Fibroblast of skin of right quadriceps (primary cell): ENCODE measurements at regions not wholly inside any gene's neighbourhood (a gene's known extent, or its start where the extent isn't known, plus 50 kb on each side); places are given as distances from the start of the nearest gene placed in this dataset.
A peak's percentile ranks its signal among the peaks of the same experiment; 100 is the strongest.

Experiments used
- DNase-seq: peaks from one replicate; pipeline ENCODE4 v3.0.0-alpha.2; 2013

DNA sequence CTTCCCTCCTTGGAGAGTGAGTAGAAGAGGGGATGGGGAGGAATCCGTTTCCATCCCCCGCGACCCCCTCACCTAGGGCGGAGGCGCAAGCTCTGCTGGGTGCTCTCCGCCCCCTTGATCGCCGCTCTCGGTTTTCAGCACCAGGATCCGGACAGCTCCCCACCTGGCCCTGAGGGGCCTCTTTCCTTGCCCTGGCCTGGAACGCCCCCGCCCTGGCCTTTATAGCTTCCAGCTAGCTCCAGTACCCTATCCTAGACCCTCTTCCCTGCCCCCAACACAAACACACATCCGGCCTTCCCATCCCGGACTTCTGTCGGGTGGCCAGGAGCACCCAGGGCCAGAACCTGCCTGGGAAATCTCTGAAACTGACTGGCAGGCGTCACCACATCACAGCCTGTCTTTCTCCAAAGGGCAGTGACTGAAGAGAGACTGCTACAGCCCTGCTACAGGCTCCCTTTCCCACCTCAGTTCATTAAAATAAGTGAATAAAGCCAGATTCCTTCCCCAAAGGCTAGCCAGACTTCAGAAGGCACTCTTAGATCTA, 72.3 kb upstream of the LEP start:
- DNase-seq = peak; percentile 13

DNA sequence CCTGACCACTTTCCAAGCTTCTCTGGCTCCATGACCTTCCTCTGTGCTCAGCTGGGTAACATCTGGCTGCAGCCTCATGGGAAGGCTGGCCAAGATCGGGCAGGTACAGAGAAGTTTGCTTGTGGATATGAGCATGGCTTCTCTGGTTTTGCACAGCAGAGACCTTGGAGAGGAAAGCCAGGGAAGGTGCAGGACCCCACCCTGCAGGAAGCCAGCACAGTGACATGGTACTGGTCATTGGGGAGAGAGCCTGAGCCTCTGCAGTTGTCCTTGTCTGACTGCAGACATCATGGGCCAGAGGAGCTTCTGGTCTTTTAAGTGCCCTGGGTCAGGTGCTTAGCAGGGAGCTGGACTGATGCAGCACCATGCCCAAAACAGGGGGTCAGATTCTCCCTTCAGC, 70.6 kb upstream of the LEP start:
- DNase-seq = no peak

DNA sequence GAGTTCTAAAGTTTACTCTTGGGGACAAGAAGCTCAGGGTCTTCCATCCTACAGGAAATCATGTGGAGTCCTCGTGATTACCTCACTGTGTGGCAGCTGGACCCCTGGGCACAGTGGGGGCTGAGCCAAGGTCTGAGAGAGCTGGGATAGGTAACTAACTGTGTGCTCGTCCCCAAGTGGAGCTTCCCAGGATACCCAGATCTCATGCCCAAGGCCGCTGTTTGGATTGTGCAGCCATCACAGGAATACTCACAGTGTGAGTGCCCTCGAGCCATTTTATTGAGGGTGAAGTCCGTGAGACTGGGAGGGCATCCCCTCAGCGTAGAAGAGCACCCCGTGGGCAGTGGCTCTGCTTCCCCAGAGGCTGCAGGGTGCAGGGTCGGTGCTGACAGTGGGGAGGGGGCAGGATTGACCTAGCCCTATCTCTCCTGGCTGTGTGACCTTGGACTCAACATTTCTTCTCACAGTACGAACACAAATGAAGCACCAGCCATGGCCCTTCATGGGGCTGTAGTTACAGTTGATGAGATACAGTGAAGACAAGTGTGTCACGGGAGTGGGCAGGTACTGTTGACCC, 69.6 kb upstream of the LEP start:
- DNase-seq = no peak

DNA sequence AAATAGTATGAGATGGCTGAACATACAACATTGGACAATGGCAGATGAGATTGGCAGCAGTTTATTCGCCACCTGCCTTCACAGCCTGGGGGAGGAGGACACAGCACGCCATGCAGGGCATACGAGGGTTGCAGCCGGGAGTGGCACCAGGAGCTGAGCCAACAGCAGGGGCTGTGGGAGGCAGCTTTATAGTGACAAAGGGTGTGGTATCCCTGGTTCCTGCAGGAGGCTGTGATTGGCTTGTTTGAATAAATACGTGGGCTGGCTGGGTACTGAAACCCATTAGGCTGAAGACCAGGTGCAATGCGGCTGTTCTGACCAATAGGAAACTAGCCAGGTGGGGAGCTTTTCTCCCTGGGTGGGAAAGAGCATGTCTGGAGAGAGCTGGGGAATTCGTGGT, 68.9 kb upstream of the LEP start:
- DNase-seq = no peak

DNA sequence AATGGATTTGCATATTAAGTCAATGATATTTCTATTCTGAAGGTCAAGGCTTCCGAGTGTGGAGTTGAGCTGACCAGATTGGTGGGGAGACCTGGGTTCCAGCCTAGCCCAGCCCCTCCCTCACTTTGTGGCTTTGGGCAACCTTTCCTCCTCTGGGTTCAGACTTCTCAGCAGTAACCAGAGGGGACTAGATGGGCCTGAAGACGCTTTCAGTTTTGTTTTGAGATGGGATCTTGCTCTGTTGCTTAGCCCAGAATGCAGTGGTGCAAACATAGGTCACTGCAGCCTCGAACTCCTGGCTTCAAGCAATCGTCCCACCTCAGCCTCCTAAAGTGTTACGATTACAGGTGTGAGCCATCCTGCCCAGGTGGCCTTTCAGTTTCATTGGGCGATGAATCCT, 68.1 kb upstream of the LEP start:
- no peak for DNase-seq

DNA sequence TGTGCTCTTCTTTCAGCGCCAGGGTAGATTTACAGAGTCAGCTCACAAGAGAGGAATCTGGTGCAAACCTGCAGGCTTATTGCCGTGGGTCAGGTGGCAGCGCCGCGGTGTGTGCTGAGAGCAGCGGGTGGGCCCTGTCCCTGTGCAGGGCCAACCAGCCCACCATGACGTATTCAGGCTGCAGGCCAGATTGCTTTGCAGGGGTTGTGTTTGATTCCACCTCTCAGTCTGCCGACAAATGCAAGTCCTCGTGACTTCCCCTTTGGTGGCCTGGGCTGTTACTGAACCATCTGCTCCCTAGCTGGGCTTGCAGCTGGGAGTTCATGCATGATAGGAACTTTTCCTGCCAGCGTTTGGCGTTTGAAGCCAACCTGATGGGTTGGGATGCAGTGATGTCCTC, 66.7 kb upstream of the LEP start:
- no peak for DNase-seq

DNA sequence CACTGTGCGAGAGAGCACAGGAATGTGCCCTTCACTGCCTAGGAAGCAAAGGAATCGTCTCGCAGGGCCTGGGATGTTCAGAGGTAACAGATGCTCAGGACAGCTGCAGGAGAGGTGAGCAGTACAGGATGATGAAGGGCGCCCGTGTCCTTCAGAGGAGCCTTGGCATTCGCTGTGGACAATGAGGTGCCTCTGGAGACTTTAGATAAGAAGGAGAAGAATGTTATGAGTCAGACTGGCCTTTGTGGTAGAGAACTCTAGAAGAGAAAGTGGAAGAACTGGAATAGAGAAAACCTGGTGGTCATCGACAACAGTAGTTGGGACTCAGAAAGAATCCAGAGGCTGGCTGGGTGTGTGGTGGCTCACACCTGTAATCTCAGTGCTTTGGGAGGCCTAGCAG, 64.4 kb upstream of the LEP start:
- no peak for DNase-seq

DNA sequence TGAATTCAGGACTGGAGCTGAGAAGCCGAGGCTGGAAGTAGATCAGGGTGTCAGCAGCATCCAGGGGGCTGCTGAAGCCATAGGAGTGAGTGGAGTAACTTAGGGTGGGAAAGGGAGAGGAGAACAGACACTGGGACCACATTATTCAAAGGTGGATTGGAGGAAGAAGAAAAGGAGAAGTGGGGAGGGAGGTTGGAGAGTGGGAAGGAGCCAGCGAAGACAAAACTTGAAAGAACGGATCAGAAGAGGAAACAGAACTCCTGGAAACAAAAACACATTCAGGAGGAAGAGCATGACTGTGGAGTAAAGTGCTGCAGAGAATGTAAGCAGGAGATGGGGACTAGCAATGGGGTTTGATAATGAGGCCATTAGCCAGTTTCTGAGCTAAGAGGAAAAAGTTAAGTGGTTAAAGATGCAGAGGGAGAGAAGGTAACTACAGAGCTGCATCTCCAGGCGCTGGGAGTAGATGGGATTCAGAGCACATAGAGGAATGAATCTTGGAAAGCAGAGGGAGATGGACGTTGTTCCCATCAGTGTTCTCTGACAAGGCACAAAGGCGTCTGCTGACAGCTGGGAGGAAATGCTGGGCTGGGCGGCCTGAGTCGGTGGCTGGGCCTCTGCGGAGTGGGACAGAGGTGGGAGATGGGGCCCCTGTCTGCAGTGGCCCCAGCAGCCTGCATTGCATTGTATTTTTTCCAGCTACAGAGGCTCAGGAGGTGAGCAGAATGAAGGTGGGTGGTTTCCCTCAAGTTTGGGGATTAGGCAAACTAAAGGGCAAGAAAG, 63.1 kb upstream of the LEP start:
- no peak for DNase-seq

DNA sequence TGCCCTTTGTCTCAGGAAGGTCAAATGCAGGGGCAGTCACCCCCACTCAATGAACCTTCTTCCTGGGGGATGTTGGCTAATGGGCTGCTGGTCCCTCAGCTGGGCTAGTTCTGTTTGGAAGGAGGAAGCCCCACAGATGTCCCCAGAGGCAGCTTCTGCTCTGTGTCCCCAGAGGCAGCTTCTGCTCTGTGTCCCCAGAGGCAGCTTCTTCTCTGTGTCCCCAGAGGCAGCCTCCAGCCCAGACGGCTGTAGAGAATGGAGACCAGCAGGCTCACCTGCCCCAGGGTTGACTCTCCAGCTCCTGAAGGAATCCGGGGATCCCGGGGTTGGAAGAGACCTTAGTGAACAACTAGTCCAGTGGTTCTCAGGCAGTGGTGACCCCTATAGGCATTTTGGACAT, 62.5 kb upstream of the LEP start:
- no peak for DNase-seq

DNA sequence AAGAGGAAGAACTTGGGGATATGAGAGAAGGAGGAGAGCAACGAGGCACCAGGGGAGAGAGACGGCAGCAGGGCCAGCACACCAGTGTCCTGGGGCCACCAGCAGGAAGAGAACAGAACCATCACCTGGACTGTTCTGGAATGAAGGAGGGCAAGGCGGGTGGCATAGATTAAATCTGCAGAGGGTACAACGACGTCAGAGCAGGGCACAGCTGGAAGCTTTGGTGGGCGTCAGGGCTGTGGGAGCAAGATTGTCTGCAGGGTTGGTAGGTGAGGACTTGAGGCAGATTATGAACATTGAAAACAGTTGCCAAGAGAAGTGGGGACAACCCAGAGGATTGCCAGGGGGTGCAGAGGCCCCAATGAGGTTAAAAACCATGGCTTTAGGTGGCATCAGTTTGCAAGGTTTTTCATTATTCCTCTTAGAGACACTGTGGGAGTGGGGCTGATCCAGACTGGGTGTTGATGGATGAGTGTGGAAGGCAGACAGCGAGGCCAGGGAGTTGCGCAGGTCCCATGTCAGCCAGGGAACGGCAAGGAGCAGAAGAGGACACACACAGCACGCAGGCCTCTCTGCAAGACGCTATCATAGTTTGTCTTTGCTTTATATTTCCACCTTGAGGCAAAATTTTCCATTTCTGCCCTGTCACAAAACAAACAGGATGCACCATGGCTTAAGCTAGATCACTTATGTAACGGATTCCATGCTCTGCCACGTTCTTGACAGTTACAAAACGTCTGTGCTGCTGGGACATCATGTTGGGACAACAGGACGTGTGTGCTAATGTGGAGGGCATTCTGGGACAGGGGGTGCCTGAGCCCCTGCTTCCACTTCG, 52.5 kb upstream of the LEP start:
- no peak for DNase-seq

DNA sequence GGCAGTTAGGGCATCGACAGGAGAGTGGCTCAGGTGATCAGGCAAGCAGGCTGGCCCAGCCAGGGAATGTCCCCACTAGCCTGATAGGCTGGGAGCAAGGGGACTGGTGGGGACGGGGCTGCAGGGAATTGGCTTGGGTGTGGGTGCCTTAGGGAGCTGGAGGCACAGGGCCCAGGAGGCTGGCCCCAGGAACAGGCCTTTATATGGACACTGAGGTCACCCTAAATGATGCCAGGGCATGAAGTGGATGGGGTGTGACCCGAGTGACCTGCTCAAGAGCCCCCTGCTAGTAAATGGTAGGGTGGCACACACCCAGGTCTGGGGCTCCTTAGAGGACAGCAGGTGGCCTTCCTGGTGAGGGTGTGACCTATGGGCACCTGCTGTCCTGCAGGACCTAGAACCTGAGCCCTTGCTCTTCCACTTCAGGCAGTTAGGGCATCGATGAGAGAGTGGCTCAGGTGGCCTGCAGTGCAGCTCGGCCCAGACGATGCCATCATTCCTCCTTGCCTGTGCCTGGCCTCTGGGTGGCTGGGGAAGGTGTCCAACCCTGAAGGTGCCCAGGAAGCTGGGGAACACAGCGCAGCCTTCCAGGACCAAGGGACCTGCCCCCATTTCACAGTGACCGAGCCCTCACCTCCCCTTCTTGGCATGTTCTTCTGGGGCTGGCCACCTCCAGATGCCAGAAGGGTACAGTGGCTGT, 51.7 kb upstream of the LEP start:
- DNase-seq = no peak

DNA sequence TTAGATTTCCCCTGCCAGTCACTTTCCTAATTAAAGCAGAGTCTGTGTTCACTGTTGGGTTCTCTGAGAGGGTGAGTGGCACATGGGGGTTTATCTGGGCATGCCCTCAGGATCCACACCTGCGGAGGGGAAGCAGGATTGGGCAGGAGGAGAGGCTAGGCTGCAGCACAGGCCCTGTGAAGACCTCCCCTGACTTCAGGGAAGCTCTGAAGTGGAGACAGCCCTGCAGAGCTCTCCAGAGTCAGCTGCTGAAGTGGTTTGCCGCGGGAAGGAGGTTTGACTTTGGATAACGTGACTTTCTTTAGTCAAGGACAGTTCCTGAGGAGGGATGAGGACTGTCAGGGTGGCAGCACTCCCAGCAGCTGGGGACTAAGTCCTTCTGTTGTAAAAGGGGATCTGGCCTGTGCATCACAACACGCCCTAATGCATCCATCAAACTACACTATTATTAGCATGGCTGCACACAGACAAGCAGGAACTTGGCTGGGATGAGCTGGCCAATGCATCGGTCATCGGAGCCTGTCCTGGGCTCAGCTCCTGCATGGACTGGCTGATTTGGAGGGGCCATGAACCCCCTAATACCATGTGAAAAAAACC, 50.9 kb upstream of the LEP start:
- DNase-seq = no peak

DNA sequence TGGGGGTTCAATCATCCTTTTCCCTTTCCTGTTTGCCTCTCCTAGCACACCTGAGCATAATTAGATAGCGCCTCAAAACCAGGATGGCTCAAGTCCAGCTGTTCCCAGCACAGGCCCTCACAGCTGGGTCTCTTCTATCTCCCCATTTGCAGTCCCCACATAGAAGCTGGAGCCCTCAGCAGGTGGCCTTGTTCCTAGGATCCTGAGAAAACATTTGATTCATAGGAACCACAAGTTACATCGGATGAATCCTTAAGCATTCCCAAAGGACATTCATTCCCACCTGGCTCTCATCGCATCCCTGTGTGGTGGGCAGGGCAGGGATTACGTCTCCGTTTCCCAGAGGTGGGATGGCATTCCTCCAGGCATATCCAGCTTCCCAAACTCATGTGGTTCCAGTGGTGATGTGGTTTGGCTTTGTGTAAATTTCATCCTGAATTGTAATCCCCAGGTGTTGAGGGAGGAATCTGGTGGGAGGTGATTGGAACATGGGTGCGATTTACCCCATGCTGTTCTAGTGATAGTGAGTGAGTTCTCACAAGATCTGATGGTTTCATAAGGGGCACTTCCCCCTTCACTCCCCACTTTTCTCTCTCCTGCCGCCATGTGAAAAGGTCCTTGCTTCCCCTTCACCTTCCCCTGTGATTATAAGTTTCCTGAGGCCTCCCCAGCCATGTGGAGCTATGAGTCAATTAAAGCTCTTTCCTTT, 49.8 kb upstream of the LEP start:
- DNase-seq = no peak
